ENCODE measurements at regions not wholly inside any gene's neighbourhood (a gene's known extent, or its start where the extent isn't known, plus 50 kb on each side); places are given as distances from the start of the nearest gene placed in this dataset.

DNA sequence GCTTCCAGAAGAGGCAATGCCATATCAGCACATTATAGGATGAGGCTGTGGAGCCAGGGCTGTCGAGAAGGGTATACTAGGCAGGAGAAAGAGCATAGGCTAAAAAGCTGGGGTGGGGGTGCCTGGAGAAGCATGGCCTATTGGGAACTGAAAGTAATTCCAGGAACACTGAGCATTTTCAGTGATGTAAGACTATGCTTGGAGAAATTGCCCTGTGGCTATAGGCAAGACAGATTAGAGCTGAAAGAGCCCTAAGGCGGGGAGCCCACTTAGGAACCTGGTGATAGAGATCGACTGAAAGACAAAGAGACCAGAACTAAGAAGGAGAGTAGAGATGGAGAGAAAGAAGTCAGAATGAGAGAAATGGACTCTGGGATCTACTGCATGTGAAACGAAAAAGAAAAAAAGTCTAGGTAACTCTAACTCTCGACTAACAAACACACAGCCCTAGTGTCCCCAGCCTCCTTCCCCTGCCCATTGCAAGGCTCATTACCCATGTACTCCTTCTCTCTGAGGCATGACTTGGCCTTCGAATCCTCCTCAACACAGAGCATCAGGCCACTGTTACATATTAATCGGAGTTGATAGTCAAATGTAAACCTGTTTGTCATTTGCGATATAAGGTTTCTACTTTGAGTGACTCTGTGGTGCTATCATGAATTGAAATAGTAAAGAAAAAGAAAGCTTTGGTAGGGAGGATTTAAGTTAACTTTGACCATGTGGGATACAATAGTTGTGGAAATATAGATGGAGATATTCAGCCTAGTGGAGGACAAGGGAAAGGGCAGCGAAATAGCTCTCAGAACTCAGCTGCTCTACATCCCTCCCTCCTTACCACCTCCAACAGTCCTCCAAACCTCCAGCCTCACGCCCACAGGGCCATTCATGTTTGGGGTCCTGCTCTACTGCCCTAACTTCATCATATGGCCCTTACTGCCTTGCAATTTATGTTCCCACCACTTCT is 52.3 kb upstream of the BMAL1 start:
- no peak for TF ChIP-seq ZFX (IDR thresholded peaks at IDR 0.05)
- H3K27ac ChIP-seq = no peak overlapping the region

DNA sequence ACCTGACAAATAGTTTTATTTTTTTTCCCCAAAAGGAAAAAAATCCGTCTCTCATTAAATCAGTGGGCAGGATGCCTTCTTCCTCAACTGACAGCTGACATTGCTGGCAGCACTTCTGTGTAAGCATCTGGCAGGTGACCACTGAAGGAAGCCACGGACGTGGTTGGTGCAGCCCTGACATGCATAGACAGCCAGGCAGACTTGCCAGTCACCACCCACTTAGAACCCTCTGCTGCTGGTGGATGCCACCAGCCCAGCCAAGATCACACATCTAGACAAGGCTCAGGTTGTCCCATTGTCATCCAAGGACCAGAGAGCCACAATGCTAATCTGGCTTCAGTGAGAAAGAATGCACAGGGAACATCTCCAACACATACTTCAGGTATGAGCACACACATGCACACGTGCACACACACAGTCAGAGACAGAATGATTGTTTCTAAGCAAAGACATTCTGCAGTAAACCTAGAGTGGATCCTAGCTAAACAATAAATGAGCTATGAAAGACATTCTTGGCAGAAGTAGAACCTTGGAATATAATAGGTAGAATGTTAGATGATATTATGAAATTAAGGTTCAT is 49.8 kb upstream of the BMAL1 start:
- H3K27ac ChIP-seq = no peak overlapping the region
- TF ChIP-seq, protein P1, sequence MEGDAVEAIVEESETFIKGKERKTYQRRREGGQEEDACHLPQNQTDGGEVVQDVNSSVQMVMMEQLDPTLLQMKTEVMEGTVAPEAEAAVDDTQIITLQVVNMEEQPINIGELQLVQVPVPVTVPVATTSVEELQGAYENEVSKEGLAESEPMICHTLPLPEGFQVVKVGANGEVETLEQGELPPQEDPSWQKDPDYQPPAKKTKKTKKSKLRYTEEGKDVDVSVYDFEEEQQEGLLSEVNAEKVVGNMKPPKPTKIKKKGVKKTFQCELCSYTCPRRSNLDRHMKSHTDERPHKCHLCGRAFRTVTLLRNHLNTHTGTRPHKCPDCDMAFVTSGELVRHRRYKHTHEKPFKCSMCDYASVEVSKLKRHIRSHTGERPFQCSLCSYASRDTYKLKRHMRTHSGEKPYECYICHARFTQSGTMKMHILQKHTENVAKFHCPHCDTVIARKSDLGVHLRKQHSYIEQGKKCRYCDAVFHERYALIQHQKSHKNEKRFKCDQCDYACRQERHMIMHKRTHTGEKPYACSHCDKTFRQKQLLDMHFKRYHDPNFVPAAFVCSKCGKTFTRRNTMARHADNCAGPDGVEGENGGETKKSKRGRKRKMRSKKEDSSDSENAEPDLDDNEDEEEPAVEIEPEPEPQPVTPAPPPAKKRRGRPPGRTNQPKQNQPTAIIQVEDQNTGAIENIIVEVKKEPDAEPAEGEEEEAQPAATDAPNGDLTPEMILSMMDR (conservative IDR thresholded peaks at IDR 0.05) = no peak
- no peak for TF ChIP-seq ZFX (IDR thresholded peaks at IDR 0.05)
